DND-41 (cell line): ENCODE measurements at regions not wholly inside any gene's neighbourhood (a gene's known extent, or its start where the extent isn't known, plus 50 kb on each side); places are given as distances from the start of the nearest gene placed in this dataset.

ENCODE experiments used
- CTCF ChIP-seq: IDR thresholded peaks from 2 replicates; pipeline ENCODE4 v1.5.1; 2012; ENCODE audit warnings: borderline replicate concordance, low read length, moderate library complexity, mild to moderate bottlenecking; ENCODE audit not compliant: poor library complexity, severe bottlenecking; ENCODE audit errors: extremely low read depth
- EZH2 ChIP-seq: IDR thresholded peaks from 3 replicates; pipeline ENCODE4 v1.6.1; 2012; ENCODE audit warnings: borderline replicate concordance, low read depth, mild to moderate bottlenecking, moderate library complexity, low read length, inconsistent platforms; ENCODE audit not compliant: severe bottlenecking

- TF ChIP-seq CTCF (no peak), EZH2 (no peak)
Observed at GRCh38 chr2:228516019-228516418, 334.5 kb upstream of the SPHKAP start.
